Activated CD4-positive, alpha-beta memory T cell treated with anti-CD3 and anti-CD28 coated beads, Interleukin-2, amount 10 ng/mL, durations not matched to agents 7 days and 5 days (primary cell): ENCODE measurements at regions not wholly inside any gene's neighbourhood (a gene's known extent, or its start where the extent isn't known, plus 50 kb on each side); places are given as distances from the start of the nearest gene placed in this dataset.
"Not testable (repeated sequence)": the region's sequence is repeated elsewhere in the genome, so short reads cannot be mapped to it uniquely, and the experiment has no call there.

Source experiments
- CTCF ChIA-PET: fragments of 350-600 bp; sonication (Branson Sonifier 250); formaldehyde crosslinking; loops from one replicate; lab custom pipeline; 2021; ENCODE audit warnings: antibody characterized with exemption, inconsistent platforms; lab: Charles Lee
- POLR2A ChIA-PET: fragments of 350-600 bp; sonication (Branson Sonifier 250); formaldehyde crosslinking; loops from one replicate; lab custom pipeline; 2021; ENCODE audit warnings: antibody characterized with exemption; lab: Charles Lee
- DNase-seq: peaks from one replicate; pipeline ENCODE4 v3.0.0-alpha.2; 2020
- H3K27ac Mint-ChIP-seq: one replicate; pipeline ENCODE4 v1.8.0; 2021; ENCODE audit warnings: mild to moderate bottlenecking, mixed read lengths
- H3K27me3 Mint-ChIP-seq: one replicate; pipeline ENCODE4 v1.8.0; 2021; ENCODE audit warnings: mixed read lengths
- H3K36me3 Mint-ChIP-seq: one replicate; pipeline ENCODE4 v1.8.0; 2021; ENCODE audit warnings: low read depth, mixed read lengths
- H3K4me1 Mint-ChIP-seq: one replicate; pipeline ENCODE4 v1.8.0; 2021; ENCODE audit warnings: mixed read lengths
- H3K4me3 Mint-ChIP-seq: one replicate; pipeline ENCODE4 v1.8.0; 2021; ENCODE audit warnings: mild to moderate bottlenecking, mixed read lengths
- H3K9me3 Mint-ChIP-seq: one replicate; pipeline ENCODE4 v1.8.0; 2021; ENCODE audit warnings: mixed read lengths

- DNase-seq, result no peak
- H3K4me3 Mint-ChIP-seq, result no peak overlapping the region
- H3K27ac Mint-ChIP-seq, result no peak overlapping the region
- H3K36me3 Mint-ChIP-seq, result no peaks in the 10 kb centered on the region
- ChIA-PET CTCF (no interaction called here), POLR2A (no interaction called here)
- H3K4me1 Mint-ChIP-seq, result no peaks in the 10 kb centered on the region
- H3K9me3 Mint-ChIP-seq, result no peaks in the 10 kb centered on the region
- peaks cover 6% of the 10 kb centered on the region for H3K27me3 Mint-ChIP-seq
Observed at GRCh38 chr5:144033486-144033885, 137.0 kb downstream of the YIPF5 start.

- Mint-ChIP-seq H3K4me1 (no peaks in the 10 kb centered on the region), H3K36me3 (no peaks in the 10 kb centered on the region)
Observed at GRCh38 chr5:144035046-144035740, 135.3 kb downstream of the YIPF5 start.

GRCh38 chr5:144036476-144036875 is 134.0 kb downstream of the YIPF5 start:
- POLR2A ChIA-PET, result no interaction called here
- Mint-ChIP-seq H3K4me3 (no peak overlapping the region), H3K27me3 (peaks cover 3% of the 10 kb centered on the region), H3K9me3 (no peaks in the 10 kb centered on the region), H3K36me3 (no peaks in the 10 kb centered on the region), H3K27ac (no peak overlapping the region), H3K4me1 (no peaks in the 10 kb centered on the region)
- DNase-seq, result no peak
- CTCF ChIA-PET, result no interaction called here

More at GRCh38 chr5:144035046-144035740, 135.3 kb downstream of the YIPF5 start:
- H3K9me3 Mint-ChIP-seq, result no peaks in the 10 kb centered on the region
- peaks cover 4% of the 10 kb centered on the region for H3K27me3 Mint-ChIP-seq
- CTCF ChIA-PET, result no interaction called here
- DNase-seq, result no peak
- H3K4me3 Mint-ChIP-seq, result no peak overlapping the region
- POLR2A ChIA-PET, result no interaction called here
- no peak overlapping the region for H3K27ac Mint-ChIP-seq

GRCh38 chr5:144040615-144041305 is 129.7 kb downstream of the YIPF5 start:
- H3K27ac Mint-ChIP-seq, result no peak overlapping the region
- ChIA-PET CTCF (no interaction called here), POLR2A (no interaction called here)
- no peak overlapping the region for H3K4me3 Mint-ChIP-seq
- H3K4me1 Mint-ChIP-seq, result no peaks in the 10 kb centered on the region
- no peaks in the 10 kb centered on the region for H3K36me3 Mint-ChIP-seq
- no peaks in the 10 kb centered on the region for H3K27me3 Mint-ChIP-seq
- no peaks in the 10 kb centered on the region for H3K9me3 Mint-ChIP-seq
- DNase-seq, result no peak

GRCh38 chr5:144042156-144042555 is 128.3 kb downstream of the YIPF5 start:
- no peaks in the 10 kb centered on the region for H3K27me3 Mint-ChIP-seq
- H3K9me3 Mint-ChIP-seq, result no peaks in the 10 kb centered on the region
- no peak overlapping the region for H3K4me3 Mint-ChIP-seq
- H3K36me3 Mint-ChIP-seq, result no peaks in the 10 kb centered on the region
- CTCF ChIA-PET, result no interaction called here
- POLR2A ChIA-PET, result no interaction called here
- H3K4me1 Mint-ChIP-seq, result no peaks in the 10 kb centered on the region
- no peak overlapping the region for H3K27ac Mint-ChIP-seq
- DNase-seq, result no peak

- no peak for DNase-seq
- CTCF ChIA-PET, result no interaction called here
- Mint-ChIP-seq H3K4me1 (no peaks in the 10 kb centered on the region), H3K9me3 (peaks cover 2% of the 10 kb centered on the region), H3K36me3 (no peaks in the 10 kb centered on the region), H3K4me3 (no peak overlapping the region), H3K27me3 (peaks cover 2% of the 10 kb centered on the region), H3K27ac (no peak overlapping the region)
- POLR2A ChIA-PET, result no interaction called here
Observed at GRCh38 chr5:144048259-144048856, 122.1 kb downstream of the YIPF5 start.

GRCh38 chr5:144055391-144055790 is 115.1 kb downstream of the YIPF5 start:
- H3K9me3 Mint-ChIP-seq, H3K4me3 Mint-ChIP-seq, CTCF ChIA-PET, H3K4me1 Mint-ChIP-seq, H3K27ac Mint-ChIP-seq, POLR2A ChIA-PET, DNase-seq, H3K36me3 Mint-ChIP-seq: not testable (repeated sequence)
- peaks cover 13% of the 10 kb centered on the region for H3K27me3 Mint-ChIP-seq

GRCh38 chr5:144060091-144060490 is 110.4 kb downstream of the YIPF5 start:
- H3K4me3 Mint-ChIP-seq, H3K36me3 Mint-ChIP-seq, POLR2A ChIA-PET, CTCF ChIA-PET, H3K9me3 Mint-ChIP-seq, H3K27ac Mint-ChIP-seq, H3K27me3 Mint-ChIP-seq, H3K4me1 Mint-ChIP-seq, DNase-seq: not testable (repeated sequence)

- Mint-ChIP-seq H3K4me1 (peaks cover 7% of the 10 kb centered on the region), H3K36me3 (peaks cover 2% of the 10 kb centered on the region), H3K27ac (no peak overlapping the region), H3K4me3 (no peak overlapping the region), H3K27me3 (peaks cover 9% of the 10 kb centered on the region), H3K9me3 (peaks cover 6% of the 10 kb centered on the region)
- DNase-seq, result no peak
- POLR2A ChIA-PET, result no interaction called here
- CTCF ChIA-PET, result no interaction called here
Observed at GRCh38 chr5:144060598-144060997, 109.9 kb downstream of the YIPF5 start.

- no peaks in the 10 kb centered on the region for H3K36me3 Mint-ChIP-seq
- no peaks in the 10 kb centered on the region for H3K27me3 Mint-ChIP-seq
- no peak overlapping the region for H3K4me3 Mint-ChIP-seq
- DNase-seq, result no peak
- H3K27ac Mint-ChIP-seq, result no peak overlapping the region
- peaks cover 2% of the 10 kb centered on the region for H3K9me3 Mint-ChIP-seq
- peaks cover 1% of the 10 kb centered on the region for H3K4me1 Mint-ChIP-seq
- ChIA-PET POLR2A (interaction anchor here (0.6 kb wide), 1 partner anchor 1245 kb away, joined by 4 read pairs; no protein-coding TSS in a partner anchor), CTCF (no interaction called here)
Observed at GRCh38 chr5:144065786-144066185, 104.7 kb downstream of the YIPF5 start.

- Mint-ChIP-seq H3K36me3 (no peaks in the 10 kb centered on the region), H3K4me1 (no peaks in the 10 kb centered on the region), H3K27me3 (peaks cover 2% of the 10 kb centered on the region), H3K27ac (no peak overlapping the region), H3K4me3 (no peak overlapping the region), H3K9me3 (peaks cover 2% of the 10 kb centered on the region)
- no peak for DNase-seq
- POLR2A ChIA-PET, result no interaction called here
- CTCF ChIA-PET, result no interaction called here
Observed at GRCh38 chr5:144072518-144072927, 97.9 kb downstream of the YIPF5 start.

- no peaks in the 10 kb centered on the region for H3K36me3 Mint-ChIP-seq
- peaks cover 5% of the 10 kb centered on the region for H3K9me3 Mint-ChIP-seq
- H3K27ac Mint-ChIP-seq, result no peak overlapping the region
- H3K4me3 Mint-ChIP-seq, result no peak overlapping the region
- POLR2A ChIA-PET, result no interaction called here
- no peaks in the 10 kb centered on the region for H3K4me1 Mint-ChIP-seq
- DNase-seq, result no peak
- CTCF ChIA-PET, result no interaction called here
- peaks cover 13% of the 10 kb centered on the region for H3K27me3 Mint-ChIP-seq
Observed at GRCh38 chr5:144076521-144077083, 93.9 kb downstream of the YIPF5 start.

- Mint-ChIP-seq H3K9me3 (peaks cover 3% of the 10 kb centered on the region), H3K27ac (no peak overlapping the region), H3K27me3 (peaks cover 6% of the 10 kb centered on the region), H3K36me3 (no peaks in the 10 kb centered on the region), H3K4me1 (no peaks in the 10 kb centered on the region), H3K4me3 (no peak overlapping the region)
- POLR2A ChIA-PET, result no interaction called here
- DNase-seq, result no peak
- CTCF ChIA-PET, result no interaction called here
Observed at GRCh38 chr5:144083185-144083584, 87.3 kb downstream of the YIPF5 start.
